PC-3 (cell line): ENCODE measurements at regions not wholly inside any gene's neighbourhood (a gene's known extent, or its start where the extent isn't known, plus 50 kb on each side); places are given as distances from the start of the nearest gene placed in this dataset.

Experiments used
- EZH2 ChIP-seq: fragments of 300-600 bp; sonication (generic); IDR thresholded peaks from one replicate; pipeline ENCODE4 v1.6.1; 2017; ENCODE audit warnings: antibody characterized with exemption, mild to moderate bottlenecking, low read length; ENCODE audit not compliant: unreplicated experiment
- TF ChIP-seq, protein P1 (sequence below): fragments of 300-600 bp; sonication (generic); conservative IDR thresholded peaks from 2 replicates; pipeline ENCODE4 v1.5.1; 2017; ENCODE audit warnings: antibody characterized with exemption, low read depth, mild to moderate bottlenecking, low read length

DNA sequence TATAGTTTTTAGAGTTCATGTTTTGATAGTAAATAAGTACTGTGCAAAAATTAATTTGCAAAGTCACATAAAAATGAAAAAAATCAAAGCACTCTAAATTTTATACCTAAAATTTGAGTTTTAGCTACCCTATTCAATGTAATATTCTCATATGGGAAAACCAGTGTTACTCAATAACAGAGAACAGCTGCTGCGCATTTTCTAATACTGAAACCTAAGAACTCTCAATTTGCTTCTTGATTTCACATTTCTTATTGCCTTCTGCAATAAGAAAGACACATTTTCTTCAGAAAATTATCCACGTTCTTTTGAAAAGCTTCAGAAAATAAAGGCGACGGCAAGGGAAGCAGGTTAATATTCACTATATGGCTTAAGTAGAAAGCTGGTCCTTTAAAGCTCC, 199.1 kb upstream of the CCDC150 start:
- TF ChIP-seq, protein P1, sequence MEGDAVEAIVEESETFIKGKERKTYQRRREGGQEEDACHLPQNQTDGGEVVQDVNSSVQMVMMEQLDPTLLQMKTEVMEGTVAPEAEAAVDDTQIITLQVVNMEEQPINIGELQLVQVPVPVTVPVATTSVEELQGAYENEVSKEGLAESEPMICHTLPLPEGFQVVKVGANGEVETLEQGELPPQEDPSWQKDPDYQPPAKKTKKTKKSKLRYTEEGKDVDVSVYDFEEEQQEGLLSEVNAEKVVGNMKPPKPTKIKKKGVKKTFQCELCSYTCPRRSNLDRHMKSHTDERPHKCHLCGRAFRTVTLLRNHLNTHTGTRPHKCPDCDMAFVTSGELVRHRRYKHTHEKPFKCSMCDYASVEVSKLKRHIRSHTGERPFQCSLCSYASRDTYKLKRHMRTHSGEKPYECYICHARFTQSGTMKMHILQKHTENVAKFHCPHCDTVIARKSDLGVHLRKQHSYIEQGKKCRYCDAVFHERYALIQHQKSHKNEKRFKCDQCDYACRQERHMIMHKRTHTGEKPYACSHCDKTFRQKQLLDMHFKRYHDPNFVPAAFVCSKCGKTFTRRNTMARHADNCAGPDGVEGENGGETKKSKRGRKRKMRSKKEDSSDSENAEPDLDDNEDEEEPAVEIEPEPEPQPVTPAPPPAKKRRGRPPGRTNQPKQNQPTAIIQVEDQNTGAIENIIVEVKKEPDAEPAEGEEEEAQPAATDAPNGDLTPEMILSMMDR = no peak
- no peak for TF ChIP-seq EZH2
